Activated naive CD8-positive, alpha-beta T cell treated with anti-CD3 and anti-CD28 coated beads, Interleukin-2, amount 50 U/mL, for 24 hours (primary cell): ENCODE measurements at regions not wholly inside any gene's neighbourhood (a gene's known extent, or its start where the extent isn't known, plus 50 kb on each side); places are given as distances from the start of the nearest gene placed in this dataset.

Experiments
- ATAC-seq: fragments of 150-1000 bp; cut with Tn5 transposase; one replicate; pipeline ENCODE4 v1.10.0; 2021
- DNase-seq: peaks from one replicate; pipeline ENCODE4 v3.0.0; 2021
- H3K27ac Mint-ChIP-seq: one replicate; pipeline ENCODE4 v1.8.0; 2021; ENCODE audit warnings: mild to moderate bottlenecking, mixed read lengths
- H3K27me3 Mint-ChIP-seq: one replicate; pipeline ENCODE4 v1.8.0; 2021; ENCODE audit warnings: mixed read lengths
- H3K36me3 Mint-ChIP-seq: one replicate; pipeline ENCODE4 v1.8.0; 2021; ENCODE audit warnings: low read depth, mixed read lengths
- H3K4me1 Mint-ChIP-seq: one replicate; pipeline ENCODE4 v1.8.0; 2021; ENCODE audit warnings: mixed read lengths
- H3K4me3 Mint-ChIP-seq: one replicate; pipeline ENCODE4 v1.8.0; 2021; ENCODE audit warnings: mild to moderate bottlenecking, moderate library complexity, mixed read lengths
- H3K9me3 Mint-ChIP-seq: one replicate; pipeline ENCODE4 v1.8.0; 2021; ENCODE audit warnings: mixed read lengths

DNA sequence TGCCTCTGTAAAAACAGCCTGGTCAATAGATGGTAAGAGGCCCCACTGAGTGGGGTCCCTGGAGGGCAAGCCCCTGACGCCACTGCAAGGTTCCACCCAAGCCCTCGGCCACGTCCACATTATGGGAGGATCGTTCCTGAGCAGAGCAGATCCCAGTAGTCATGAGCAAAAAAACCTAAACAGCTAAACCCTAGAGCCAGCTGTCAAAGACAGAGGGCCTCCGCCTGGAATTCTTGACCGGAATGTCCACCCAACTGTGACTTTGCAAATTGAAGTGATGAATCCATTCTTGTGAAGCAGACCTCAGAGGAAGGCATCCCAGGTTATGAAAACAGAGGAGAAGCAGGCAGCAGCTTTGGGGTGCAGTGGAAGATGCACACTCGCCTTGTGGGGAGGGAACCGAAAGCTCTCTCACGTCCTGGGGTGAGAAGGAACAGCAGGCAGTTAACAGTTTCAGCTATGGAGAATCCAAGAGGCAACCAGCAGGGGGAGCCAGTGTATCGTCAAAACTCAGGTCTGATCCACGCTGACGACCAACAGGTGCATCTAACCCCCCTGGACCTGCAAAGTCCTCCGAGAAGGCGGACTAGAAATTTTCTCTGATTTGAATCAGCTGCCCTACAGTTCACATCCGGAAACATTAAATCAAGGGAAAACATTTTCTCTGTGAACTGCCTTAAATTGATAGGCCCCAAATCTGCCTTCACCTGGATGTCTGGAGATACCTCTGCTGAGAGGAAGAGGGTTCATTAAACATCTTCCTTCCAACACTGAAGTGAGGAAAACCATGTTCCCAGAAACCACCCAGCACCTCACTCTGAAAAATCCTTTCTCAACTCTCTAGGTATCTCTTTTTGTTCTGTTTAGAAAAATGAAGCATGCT, 139.1 kb upstream of the PFKP start:
- peaks cover 26% of the 10 kb centered on the region for H3K27me3 Mint-ChIP-seq
- DNase-seq (peak; percentile 78), ATAC-seq (peak; percentile 64)
- no peaks in the 10 kb centered on the region for H3K9me3 Mint-ChIP-seq
- no peaks in the 10 kb centered on the region for H3K36me3 Mint-ChIP-seq
- H3K27ac Mint-ChIP-seq = no peak overlapping the region
- no peaks in the 10 kb centered on the region for H3K4me1 Mint-ChIP-seq
- H3K4me3 Mint-ChIP-seq = no peak overlapping the region

DNA sequence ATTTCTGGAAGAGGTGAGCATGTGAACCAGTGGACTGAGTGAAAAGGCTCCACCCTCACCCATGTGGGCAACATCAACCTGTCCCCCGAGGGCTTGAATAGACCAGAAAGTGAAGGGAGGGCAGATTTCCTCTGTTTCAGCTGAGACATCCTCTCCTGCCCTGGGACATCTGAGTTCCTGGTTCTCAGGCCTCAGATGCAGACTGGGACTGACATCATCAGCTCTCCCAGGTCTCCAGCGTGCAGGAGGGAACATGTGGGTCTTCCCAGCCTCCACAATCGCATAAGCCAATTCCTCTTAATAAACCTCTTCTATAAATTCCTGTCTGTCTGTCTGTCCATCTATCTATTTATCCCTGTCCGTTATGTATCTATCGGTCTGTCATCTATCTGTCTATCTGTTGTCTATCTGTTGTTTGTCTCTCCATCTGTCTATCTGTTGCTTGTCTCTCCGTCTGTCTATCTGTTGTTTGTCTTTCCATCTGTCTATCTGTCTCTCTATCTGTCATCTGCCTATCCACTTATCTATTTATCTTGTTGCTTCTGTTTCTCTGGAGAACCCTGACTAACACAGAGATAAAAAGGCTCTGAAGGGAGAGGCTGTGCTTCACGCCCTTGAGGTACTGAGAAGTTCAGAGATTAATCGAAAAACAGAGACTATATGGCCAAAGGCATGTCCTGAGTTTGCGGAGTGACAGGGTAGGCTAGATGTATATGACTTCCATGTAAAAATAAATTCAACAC, 140.3 kb upstream of the PFKP start:
- H3K27ac Mint-ChIP-seq = no peak overlapping the region
- peaks cover 27% of the 10 kb centered on the region for H3K27me3 Mint-ChIP-seq
- H3K36me3 Mint-ChIP-seq = no peaks in the 10 kb centered on the region
- no peaks in the 10 kb centered on the region for H3K4me1 Mint-ChIP-seq
- DNase-seq (no peak), ATAC-seq (no peak)
- H3K9me3 Mint-ChIP-seq = no peaks in the 10 kb centered on the region
- no peak overlapping the region for H3K4me3 Mint-ChIP-seq

DNA sequence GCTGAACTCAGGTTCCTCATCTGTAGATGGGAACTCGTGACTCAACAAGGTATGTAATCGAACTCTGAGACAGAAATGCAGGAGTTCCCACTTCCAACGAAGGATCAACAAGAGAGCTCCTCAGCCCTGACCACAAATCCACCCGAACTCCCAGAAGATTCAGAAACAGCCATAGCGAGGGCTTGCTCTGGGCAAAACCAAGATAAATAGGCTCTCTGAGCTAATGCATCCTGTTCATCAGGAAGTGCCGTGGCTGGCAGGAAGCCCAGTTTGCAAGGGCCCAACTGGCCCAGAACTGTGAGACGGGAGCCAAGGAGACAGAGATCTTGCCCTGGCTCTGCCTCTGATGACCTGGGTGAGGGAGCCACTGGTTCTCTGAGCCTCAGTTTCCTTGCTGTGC, 141.7 kb upstream of the PFKP start:
- H3K36me3 Mint-ChIP-seq = no peaks in the 10 kb centered on the region
- ATAC-seq (no peak), DNase-seq (no peak)
- no peaks in the 10 kb centered on the region for H3K4me1 Mint-ChIP-seq
- H3K4me3 Mint-ChIP-seq = no peak overlapping the region
- no peaks in the 10 kb centered on the region for H3K9me3 Mint-ChIP-seq
- H3K27me3 Mint-ChIP-seq = peaks cover 24% of the 10 kb centered on the region
- H3K27ac Mint-ChIP-seq = no peak overlapping the region

DNA sequence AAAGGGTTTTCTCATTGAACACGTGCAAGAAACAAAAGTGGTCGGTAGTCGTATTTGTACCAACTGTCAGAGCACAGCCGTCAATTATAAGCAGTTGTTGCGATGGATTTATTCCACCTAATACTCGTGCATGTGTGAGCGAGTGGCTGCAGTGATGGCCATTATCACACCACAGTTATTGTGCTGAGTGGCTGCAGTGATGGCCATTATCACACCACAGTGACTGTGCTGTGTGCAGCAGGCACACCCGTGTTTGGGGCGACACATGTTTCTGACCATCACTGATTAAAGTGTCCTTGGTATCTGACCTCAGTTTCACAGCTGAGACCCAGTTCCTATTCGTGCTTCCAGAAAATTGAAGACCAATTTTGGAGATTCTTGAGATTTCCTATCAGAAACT, 142.9 kb upstream of the PFKP start:
- no peak for ATAC-seq

DNA sequence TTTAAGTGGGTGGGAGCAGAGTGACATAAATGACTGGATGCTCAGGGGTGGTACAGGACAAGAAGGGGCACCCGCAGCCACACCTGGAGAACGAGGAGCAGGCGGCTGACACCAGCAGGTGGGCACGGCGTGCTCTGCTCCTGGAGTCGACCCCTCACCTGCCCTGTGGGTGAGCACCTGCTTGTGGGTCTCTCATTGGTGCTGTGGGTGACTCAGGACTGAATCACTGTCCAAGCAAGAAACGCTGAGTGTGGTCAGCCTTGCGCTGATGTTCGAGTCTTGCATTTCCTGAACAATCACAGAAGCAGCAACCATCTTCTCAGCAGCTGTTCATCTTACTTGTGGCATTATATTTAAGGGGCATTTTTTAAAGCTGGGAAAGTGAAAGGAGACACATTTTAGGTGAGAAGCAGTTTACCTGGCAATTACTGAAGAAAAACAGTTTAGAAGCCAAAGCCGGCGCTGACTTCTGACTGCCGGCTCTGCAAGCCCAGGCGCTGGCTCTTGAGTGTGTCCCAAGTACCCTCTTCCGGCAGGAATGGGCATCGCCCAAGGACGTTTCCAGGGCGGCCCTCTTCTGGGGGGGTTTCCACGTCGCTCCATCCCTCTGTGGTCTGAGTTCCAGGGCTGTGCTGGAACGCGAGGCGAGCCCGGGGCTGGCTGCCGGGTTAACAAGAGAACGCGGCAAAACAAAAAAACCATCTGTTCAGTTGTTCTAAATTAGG, 145.2 kb upstream of the PFKP start:
- no peak for DNase-seq
- Mint-ChIP-seq H3K4me3 (no peak overlapping the region), H3K36me3 (no peaks in the 10 kb centered on the region), H3K9me3 (no peaks in the 10 kb centered on the region), H3K27ac (no peak overlapping the region), H3K4me1 (no peaks in the 10 kb centered on the region), H3K27me3 (peaks cover 16% of the 10 kb centered on the region)
- ATAC-seq = peak; percentile 22

More for the DNA sequence above, 142.9 kb upstream of the PFKP start:
- Mint-ChIP-seq H3K9me3 (no peaks in the 10 kb centered on the region), H3K36me3 (no peaks in the 10 kb centered on the region), H3K4me3 (no peak overlapping the region), H3K27me3 (peaks cover 25% of the 10 kb centered on the region), H3K27ac (no peak overlapping the region), H3K4me1 (no peaks in the 10 kb centered on the region)
- no peak for DNase-seq

DNA sequence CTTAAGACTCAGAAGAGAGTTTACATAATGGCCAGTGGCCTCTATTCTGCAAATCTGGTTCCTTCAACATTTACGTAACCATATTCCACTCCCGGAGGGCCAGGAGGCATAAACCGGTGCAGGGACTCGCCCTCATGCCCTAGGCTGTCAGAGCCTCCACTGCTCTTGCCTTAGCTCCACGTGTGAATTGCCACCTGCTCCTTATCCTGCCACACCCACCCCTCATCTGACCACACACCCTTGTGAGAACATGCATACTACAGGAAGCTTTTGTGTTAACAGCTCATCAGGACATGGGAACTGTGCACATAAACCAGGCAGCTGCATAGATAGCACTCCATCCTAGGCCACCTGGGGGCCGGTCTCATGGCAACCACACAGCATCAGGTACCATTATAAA, 146.7 kb upstream of the PFKP start:
- DNase-seq (no peak), ATAC-seq (peak; percentile 20)
- Mint-ChIP-seq H3K27me3 (peaks cover 17% of the 10 kb centered on the region), H3K27ac (no peak overlapping the region), H3K4me3 (no peak overlapping the region), H3K9me3 (no peaks in the 10 kb centered on the region), H3K4me1 (no peaks in the 10 kb centered on the region), H3K36me3 (no peaks in the 10 kb centered on the region)

DNA sequence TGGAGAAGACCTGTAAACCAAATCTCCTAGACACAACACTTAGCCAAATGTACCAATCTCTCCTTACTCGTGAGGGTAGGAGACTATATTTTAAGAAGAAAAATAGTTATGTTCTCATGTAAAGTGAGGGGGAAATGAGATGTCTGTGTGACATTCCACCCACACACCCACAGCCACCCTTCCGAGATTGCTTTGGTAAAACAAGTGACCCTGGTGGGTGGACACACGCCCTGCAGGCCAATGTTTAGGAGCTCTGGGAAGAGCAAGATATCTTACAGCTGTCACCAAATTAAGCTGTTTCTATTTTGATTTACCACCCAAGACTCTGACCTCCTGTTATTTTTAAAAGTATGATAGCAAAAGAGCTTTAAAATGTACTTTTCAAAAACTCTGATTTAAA, 147.2 kb upstream of the PFKP start:
- DNase-seq (no peak), ATAC-seq (no peak)
- no peak overlapping the region for H3K27ac Mint-ChIP-seq
- H3K9me3 Mint-ChIP-seq = no peaks in the 10 kb centered on the region
- H3K4me1 Mint-ChIP-seq = no peaks in the 10 kb centered on the region
- no peaks in the 10 kb centered on the region for H3K36me3 Mint-ChIP-seq
- H3K27me3 Mint-ChIP-seq = peaks cover 18% of the 10 kb centered on the region
- H3K4me3 Mint-ChIP-seq = no peak overlapping the region

DNA sequence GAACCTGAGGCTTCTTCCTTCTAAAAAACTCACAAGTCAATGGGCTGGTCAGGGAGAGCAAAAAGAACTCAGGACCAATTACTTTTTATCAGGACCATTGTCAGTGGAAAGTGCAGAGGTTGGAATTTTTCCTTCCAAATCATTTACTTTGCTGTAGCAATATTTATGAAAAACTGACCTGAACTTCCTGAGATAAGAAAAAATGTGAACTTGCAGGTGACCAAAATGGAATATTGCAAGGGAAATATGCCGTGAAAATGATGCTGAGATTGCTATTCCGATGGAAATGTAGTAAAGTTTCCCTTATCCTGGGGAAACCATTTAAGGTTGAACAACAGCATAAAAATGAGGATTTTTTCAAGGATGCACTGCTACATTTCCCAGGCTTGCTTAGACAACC, 148.3 kb upstream of the PFKP start:
- no peak for DNase-seq
- H3K9me3 Mint-ChIP-seq = no peaks in the 10 kb centered on the region
- peaks cover 13% of the 10 kb centered on the region for H3K27me3 Mint-ChIP-seq
- H3K27ac Mint-ChIP-seq = no peak overlapping the region
- H3K4me1 Mint-ChIP-seq = no peaks in the 10 kb centered on the region
- H3K36me3 Mint-ChIP-seq = no peaks in the 10 kb centered on the region
- no peak overlapping the region for H3K4me3 Mint-ChIP-seq
- ATAC-seq = no peak

DNA sequence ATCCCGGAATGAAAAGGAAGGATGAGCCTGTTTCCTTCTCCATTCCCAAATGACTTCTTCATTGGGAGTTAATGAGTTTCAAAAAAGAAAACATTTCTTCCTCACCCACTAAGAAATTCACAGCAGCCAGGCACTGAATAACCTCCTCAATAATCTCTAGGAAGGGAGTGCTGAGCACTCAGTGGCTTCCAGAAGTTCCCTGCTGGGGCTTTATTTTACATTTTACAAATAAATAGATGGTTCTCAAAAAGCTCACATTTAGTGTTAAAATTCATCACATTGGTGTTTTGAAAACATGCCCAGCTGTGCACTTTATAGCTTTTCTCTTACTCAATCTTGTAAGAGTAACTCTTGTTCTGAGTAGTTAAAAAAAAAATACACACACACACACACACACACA, 148.9 kb upstream of the PFKP start:
- no peaks in the 10 kb centered on the region for H3K4me1 Mint-ChIP-seq
- no peaks in the 10 kb centered on the region for H3K36me3 Mint-ChIP-seq
- no peak for DNase-seq
- peaks cover 13% of the 10 kb centered on the region for H3K27me3 Mint-ChIP-seq
- H3K27ac Mint-ChIP-seq = no peak overlapping the region
- no peak for ATAC-seq
- H3K4me3 Mint-ChIP-seq = no peak overlapping the region
- no peaks in the 10 kb centered on the region for H3K9me3 Mint-ChIP-seq

DNA sequence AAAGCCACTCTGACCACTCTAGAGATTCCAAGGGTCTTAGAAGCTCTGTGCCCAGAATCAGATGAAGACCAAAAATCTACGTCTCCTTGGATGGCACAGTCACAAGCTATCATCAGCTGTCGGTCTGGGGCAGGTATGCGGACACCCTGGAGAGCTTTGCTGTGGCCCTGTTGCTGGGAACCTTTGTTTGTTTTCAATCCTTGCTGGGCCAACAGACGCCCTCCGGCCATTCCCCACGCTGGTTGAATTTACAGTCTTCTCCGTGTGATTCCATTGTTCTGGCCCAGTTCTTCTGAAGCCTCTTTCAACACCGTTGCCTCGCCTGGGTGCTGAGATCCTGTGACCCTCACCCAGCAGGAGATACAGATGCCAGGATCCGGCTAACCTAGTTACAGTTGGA, 149.4 kb upstream of the PFKP start:
- no peaks in the 10 kb centered on the region for H3K4me1 Mint-ChIP-seq
- H3K4me3 Mint-ChIP-seq = no peak overlapping the region
- no peaks in the 10 kb centered on the region for H3K36me3 Mint-ChIP-seq

DNA sequence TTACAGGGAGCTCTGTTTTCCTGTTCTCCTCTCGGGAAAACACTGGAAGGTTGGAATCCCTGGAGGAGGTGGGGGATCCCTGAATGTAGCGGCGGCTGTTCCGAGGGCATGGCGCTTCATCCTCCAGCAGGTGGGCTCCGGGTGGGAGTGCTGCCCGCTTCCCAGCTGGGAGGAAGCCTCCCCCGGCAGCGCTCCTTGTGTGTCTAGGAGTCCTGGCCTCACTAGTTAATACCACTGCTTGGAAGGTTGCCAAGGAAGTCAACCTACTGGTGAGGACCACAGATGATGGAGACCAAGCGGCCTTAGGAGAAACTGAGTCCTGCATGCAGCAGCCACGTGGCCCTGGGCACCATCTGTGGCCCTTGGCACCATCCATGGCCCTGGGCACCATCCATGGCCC, 151.9 kb upstream of the PFKP start:
- DNase-seq (no peak), ATAC-seq (no peak)
- H3K9me3 Mint-ChIP-seq = no peaks in the 10 kb centered on the region
- H3K27ac Mint-ChIP-seq = no peak overlapping the region
- H3K27me3 Mint-ChIP-seq = peaks cover 13% of the 10 kb centered on the region
- H3K4me3 Mint-ChIP-seq = no peak overlapping the region
- H3K4me1 Mint-ChIP-seq = peaks cover 4% of the 10 kb centered on the region
- H3K36me3 Mint-ChIP-seq = no peaks in the 10 kb centered on the region

More for the DNA sequence above, 149.4 kb upstream of the PFKP start:
- peaks cover 13% of the 10 kb centered on the region for H3K27me3 Mint-ChIP-seq
- no peaks in the 10 kb centered on the region for H3K9me3 Mint-ChIP-seq
- no peak overlapping the region for H3K27ac Mint-ChIP-seq
- no peak for DNase-seq
- no peak for ATAC-seq

DNA sequence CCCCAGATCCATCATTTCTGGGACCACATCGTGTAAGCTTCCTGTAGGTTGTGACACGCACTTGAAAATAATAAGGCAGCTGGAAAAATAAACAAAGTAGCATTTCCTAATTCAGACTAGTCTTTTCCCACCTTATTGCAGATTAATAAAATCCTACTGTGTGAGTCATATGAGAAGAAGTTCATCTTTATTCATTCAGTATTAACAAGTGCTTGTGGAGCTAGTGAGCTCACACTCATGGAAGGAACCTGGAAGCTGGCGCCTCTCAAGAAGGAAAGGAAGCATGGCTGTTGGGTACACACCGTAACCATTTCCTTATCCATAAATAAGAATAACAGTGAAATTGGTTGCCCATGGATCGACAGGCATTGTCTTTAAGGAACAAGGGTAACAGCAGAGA, 152.6 kb upstream of the PFKP start:
- DNase-seq (no peak), ATAC-seq (no peak)
- Mint-ChIP-seq H3K27ac (no peak overlapping the region), H3K36me3 (no peaks in the 10 kb centered on the region), H3K4me1 (peaks cover 4% of the 10 kb centered on the region), H3K27me3 (peaks cover 13% of the 10 kb centered on the region), H3K9me3 (no peaks in the 10 kb centered on the region), H3K4me3 (no peak overlapping the region)

DNA sequence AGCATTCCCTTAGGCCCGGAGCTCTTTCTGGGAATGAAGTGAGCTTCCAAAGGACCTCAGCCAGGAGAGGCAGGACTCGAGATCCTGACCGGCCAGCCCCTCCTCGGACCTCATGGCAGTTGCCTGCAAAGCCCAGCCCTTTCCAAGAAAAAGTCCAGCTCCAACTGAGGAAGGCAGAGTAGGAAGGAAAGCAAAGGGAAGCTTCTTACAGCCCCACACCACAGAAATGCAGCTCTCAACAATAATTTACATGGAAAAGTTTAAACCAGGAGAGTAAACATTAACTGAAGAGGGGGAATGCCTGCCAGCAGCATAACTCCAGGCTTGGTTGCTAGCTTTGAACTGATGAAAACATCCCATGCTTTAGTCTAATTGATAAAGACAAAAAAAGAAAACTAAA, 153.9 kb upstream of the PFKP start:
- Mint-ChIP-seq H3K27me3 (peaks cover 9% of the 10 kb centered on the region), H3K4me1 (peaks cover 15% of the 10 kb centered on the region), H3K36me3 (no peaks in the 10 kb centered on the region), H3K4me3 (no peak overlapping the region), H3K27ac (no peak overlapping the region), H3K9me3 (no peaks in the 10 kb centered on the region)
- DNase-seq (no peak), ATAC-seq (no peak)

DNA sequence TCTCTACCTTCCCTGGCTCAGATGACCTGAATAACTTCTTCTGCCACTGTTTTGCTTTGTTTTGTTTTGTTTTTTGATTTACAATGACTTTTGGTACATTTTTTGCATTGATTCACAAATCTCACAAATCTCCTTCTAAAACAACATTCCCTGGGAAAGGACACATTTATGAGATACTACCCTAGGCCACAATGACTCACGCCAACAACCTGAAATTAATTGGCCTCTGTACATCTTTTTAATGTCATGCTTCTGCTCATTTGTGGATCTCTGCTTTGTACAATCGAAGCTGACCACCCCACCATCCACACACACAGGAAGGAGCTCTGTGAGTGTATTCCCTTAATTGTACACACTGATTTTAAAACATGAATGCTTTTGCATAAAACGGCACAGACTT, 156.7 kb upstream of the PFKP start:
- peaks cover 6% of the 10 kb centered on the region for H3K27me3 Mint-ChIP-seq
- H3K4me1 Mint-ChIP-seq = peaks cover 17% of the 10 kb centered on the region
- H3K36me3 Mint-ChIP-seq = no peaks in the 10 kb centered on the region
- no peaks in the 10 kb centered on the region for H3K9me3 Mint-ChIP-seq
- ATAC-seq = no peak
- no peak for DNase-seq
- no peak overlapping the region for H3K27ac Mint-ChIP-seq
- H3K4me3 Mint-ChIP-seq = no peak overlapping the region

DNA sequence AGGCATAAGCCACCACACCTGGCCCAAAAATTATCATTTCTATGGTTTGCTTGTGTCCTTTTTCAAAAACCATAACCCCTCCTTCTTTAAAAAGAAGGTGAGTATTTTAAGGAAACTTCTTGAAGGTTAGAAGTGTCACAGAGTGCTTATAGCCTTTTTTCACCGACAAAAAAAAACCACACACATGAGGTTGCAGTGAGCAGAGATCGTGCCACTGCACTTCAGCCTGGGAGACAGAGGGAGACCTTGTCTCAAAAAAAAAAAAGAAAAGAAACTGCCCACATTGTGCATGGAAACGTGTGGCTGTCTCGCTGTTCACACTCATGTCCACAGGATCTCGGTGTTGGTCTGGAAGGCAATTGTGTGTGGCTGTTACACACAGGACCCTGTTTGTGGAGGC, 157.4 kb upstream of the PFKP start:
- ATAC-seq = no peak
- H3K36me3 Mint-ChIP-seq = no peaks in the 10 kb centered on the region
- no peaks in the 10 kb centered on the region for H3K9me3 Mint-ChIP-seq
- H3K27ac Mint-ChIP-seq = no peak overlapping the region
- no peak for DNase-seq
- H3K27me3 Mint-ChIP-seq = peaks cover 5% of the 10 kb centered on the region
- H3K4me3 Mint-ChIP-seq = no peak overlapping the region
- H3K4me1 Mint-ChIP-seq = peaks cover 17% of the 10 kb centered on the region
